GM10266 (cell line): ENCODE measurements at regions not wholly inside any gene's neighbourhood (a gene's known extent, or its start where the extent isn't known, plus 50 kb on each side); places are given as distances from the start of the nearest gene placed in this dataset.

Source experiments
- DNase-seq: peaks from one replicate; pipeline ENCODE4 v3.0.0; 2012; ENCODE audit errors: extremely low spot score
- CTCF ChIP-seq: IDR thresholded peaks from 2 replicates; pipeline ENCODE4 v1.5.1; 2012; ENCODE audit warnings: mild to moderate bottlenecking, low read depth; ENCODE audit not compliant: control insufficient read depth, insufficient read depth; ENCODE audit errors: missing control alignments

- DNase-seq = no peak
- no peak for TF ChIP-seq CTCF
Measured at GRCh38 chr6:40973304-40973703, 65.7 kb downstream of the UNC5CL start.

GRCh38 chr6:40972814-40973213 is 66.2 kb downstream of the UNC5CL start:
- no peak for DNase-seq
- TF ChIP-seq CTCF = no peak

GRCh38 chr6:40972190-40972589 is 66.8 kb downstream of the UNC5CL start:
- no peak for TF ChIP-seq CTCF

GRCh38 chr6:40968620-40969164 is 70.3 kb downstream of the UNC5CL start:
- DNase-seq = no peak
- no peak for TF ChIP-seq CTCF

More at GRCh38 chr6:40972190-40972589, 66.8 kb downstream of the UNC5CL start:
- no peak for DNase-seq

GRCh38 chr6:40966860-40967259 is 72.2 kb downstream of the UNC5CL start:
- DNase-seq = no peak
- no peak for TF ChIP-seq CTCF

GRCh38 chr6:40965046-40965445 is 74.0 kb downstream of the UNC5CL start:
- TF ChIP-seq CTCF = no peak
- DNase-seq = no peak

- no peak for DNase-seq
- no peak for TF ChIP-seq CTCF
Measured at GRCh38 chr6:40963019-40963418, 76.0 kb downstream of the UNC5CL start.
